Heart right ventricle (tissue), 16 donors: ENCODE measurements at regions not wholly inside any gene's neighbourhood (a gene's known extent, or its start where the extent isn't known, plus 50 kb on each side); places are given as distances from the start of the nearest gene placed in this dataset.

ENCODE experiments used
- ATAC-seq, 8 donors: fragments of 200-7000 bp; cut with Tn5 transposase; one replicate each; pipeline ENCODE4 v1.9.1; 2020; ENCODE audit warnings: mild to moderate bottlenecking in 8 of 8, moderate library complexity in 8 of 8, moderate number of reproducible peaks in 1 of 8
- DNase-seq, 2 donors: peaks; one replicate each; pipeline ENCODE4 v3.0.0-alpha.2; 2020
- H3K27ac ChIP-seq, 10 donors: fragments of 200-600 bp; sonication (generic) in 2 of 10; one replicate each; pipeline versions ENCODE4 v1.5.0 to v1.8.0; 2020 to 2022; ENCODE audit warnings: mild to moderate bottlenecking in 3 of 10
- H3K27me3 ChIP-seq, 7 donors: fragments of 200-600 bp; one replicate each; pipeline ENCODE4 v1.8.0; 2021 to 2022; ENCODE audit warnings: mild to moderate bottlenecking in 2 of 7
- H3K36me3 ChIP-seq, 9 donors: fragments of 200-600 bp; sonication (generic) in 1 of 9; one replicate each; pipeline versions ENCODE4 v1.5.0 to v1.8.0; 2020 to 2022; ENCODE audit warnings: mild to moderate bottlenecking in 2 of 9
- H3K4me1 ChIP-seq, 9 donors: fragments of 200-600 bp; sonication (generic) in 1 of 9; one replicate each; pipeline versions ENCODE4 v1.5.0 to v1.8.0; 2020 to 2022; ENCODE audit warnings: mild to moderate bottlenecking in 4 of 9
- H3K4me3 ChIP-seq, 10 donors: fragments of 200-600 bp; sonication (generic) in 2 of 10; one replicate each; pipeline versions ENCODE4 v1.5.0 to v1.8.0; 2020 to 2022; ENCODE audit warnings: mild to moderate bottlenecking in 7 of 10, moderate library complexity in 2 of 10
- H3K9me3 ChIP-seq, 11 donors: fragments of 200-600 bp in 10 of 11; sonication (generic) in 2 of 11; one replicate each; pipeline versions ENCODE4 v1.5.0 to v1.8.0; 2013 to 2022; ENCODE audit warnings: mild to moderate bottlenecking in 2 of 11, control low read depth in 1 of 11, moderate library complexity in 1 of 11
- WGBS, 2 donors: extraction: QIAGEN DNeasy Blood & Tissue Kit; methylation state at CpG; one replicate each; pipeline ENCODE4 v1.1.7; 2013; ENCODE audit warnings: inconsistent platforms in 1 of 2; 5-methylcytosine and 5-hydroxymethylcytosine counted together
- intact Hi-C, 10 donors: fragments of 100-400 bp; cut with DNase I; formaldehyde crosslinking; loops; one replicate each; pipeline versions ENCODE4 v1.11.1 to v1.14.2; 2022
- TF ChIP-seq, protein P1 (sequence below), 9 donors: fragments of 200-600 bp; sonication (generic) in 2 of 9; IDR thresholded peaks; one replicate each; pipeline versions ENCODE4 v1.5.0 to v1.8.0; 2021 to 2022; ENCODE audit warnings: antibody characterized with exemption in 9 of 9, mild to moderate bottlenecking in 5 of 9, moderate library complexity in 1 of 9
- donor health status: Arrhythmogenic right ventricular cardiomyopathy.
- donor health status: ischemic (EF 13 %, LVEDD 7.1; RV severe dilation, severe dysfunction).
- donor health status: healthy with polysubstance abuse.
- donor health status: DM: no; HTN: yes; CAD: no.
- donor health status: DM: no; HTN: no; CAD: no.
- donor health status: ischemic (EF 25% LVEDD 6.9; RV normal size, moderate dysfunction).
- donor health status: ischemic (EF 25% LVEDD 5.7; RV mildly dilated, moderate dysfunction).
- donor health status: healthy.
- donor health status: DM: yes; HTN: yes; CAD: no.
- donor health status: Ischemic cardiomyopathy.
- donor health status: ischemic (EF 35%, LVEDD 5.7; RV mildly dilated, moderate dysfunction).
- donor health status: nonischemic (EF 11% LVEDD 7.7; RV severe dilation, severe dysfunction).
- donor health status: DM: yes; HTN: yes; CAD: no.
- donor health status: PGD.
- donor health status: ischemic (EF 29% LVEDD 5.4; RV normal size, mild dysfunction).
- donor health status: nonischemic (EF 23%, LVEDD 6.1; RV moderate dilation, normal function).

DNA sequence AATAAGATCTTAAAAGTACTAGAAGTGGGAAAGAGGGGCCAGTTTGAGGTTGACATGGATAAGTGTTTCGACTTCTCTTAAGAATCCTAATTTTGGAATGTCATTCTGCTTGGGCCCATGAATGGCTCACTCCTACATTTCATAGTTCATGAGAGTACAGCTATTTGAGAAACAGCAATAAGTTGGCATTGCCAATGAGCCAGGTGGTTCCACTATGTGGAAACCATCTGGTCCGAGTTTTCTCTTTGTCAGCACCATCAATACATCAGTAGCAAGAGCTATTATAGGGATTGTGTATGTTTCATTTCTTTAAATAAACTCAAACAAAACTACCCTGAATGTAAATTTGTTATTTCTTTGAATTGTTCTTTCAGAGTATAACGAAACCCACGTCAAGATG, 78.1 kb upstream of the NEBL start:
- no peak overlapping the region for H3K4me3 ChIP-seq
- H3K4me1 ChIP-seq: peaks cover 0 to 26% (median 10%) of the 10 kb centered on the region in 9 donors
- no peak overlapping the region for H3K27ac ChIP-seq
- H3K36me3 ChIP-seq: no peaks in the 10 kb centered on the region
- DNase-seq: no peak
- no peak for ATAC-seq
- intact Hi-C loops: no loop called here
- peaks cover 0 to 3% (median 0%) of the 10 kb centered on the region in 11 donors for H3K9me3 ChIP-seq
- no peaks in the 10 kb centered on the region for H3K27me3 ChIP-seq
- 87 to 91% methylated on average over 4 of the region's 4 CpGs for WGBS, 2 donors
- TF ChIP-seq, protein P1, sequence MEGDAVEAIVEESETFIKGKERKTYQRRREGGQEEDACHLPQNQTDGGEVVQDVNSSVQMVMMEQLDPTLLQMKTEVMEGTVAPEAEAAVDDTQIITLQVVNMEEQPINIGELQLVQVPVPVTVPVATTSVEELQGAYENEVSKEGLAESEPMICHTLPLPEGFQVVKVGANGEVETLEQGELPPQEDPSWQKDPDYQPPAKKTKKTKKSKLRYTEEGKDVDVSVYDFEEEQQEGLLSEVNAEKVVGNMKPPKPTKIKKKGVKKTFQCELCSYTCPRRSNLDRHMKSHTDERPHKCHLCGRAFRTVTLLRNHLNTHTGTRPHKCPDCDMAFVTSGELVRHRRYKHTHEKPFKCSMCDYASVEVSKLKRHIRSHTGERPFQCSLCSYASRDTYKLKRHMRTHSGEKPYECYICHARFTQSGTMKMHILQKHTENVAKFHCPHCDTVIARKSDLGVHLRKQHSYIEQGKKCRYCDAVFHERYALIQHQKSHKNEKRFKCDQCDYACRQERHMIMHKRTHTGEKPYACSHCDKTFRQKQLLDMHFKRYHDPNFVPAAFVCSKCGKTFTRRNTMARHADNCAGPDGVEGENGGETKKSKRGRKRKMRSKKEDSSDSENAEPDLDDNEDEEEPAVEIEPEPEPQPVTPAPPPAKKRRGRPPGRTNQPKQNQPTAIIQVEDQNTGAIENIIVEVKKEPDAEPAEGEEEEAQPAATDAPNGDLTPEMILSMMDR (IDR thresholded peaks at IDR 0.05): no peak

DNA sequence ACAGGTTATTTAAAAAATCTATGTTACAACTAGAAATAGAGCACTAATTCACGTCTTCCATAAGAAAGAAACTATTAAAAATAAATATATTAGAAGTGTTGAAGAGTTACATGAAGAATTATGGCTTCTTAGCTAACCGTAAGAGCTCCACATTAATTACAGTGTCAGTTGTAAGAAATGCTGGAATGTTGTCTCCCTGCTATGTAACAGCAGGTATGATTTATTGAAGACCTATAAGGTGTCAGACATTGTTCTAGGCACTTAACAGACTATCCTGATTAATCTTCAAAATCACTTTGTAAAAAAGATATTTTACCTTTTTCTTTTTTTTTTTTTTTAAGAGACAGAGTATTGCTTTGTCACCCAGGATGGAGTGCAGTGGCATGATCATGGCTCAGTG, 75.8 kb upstream of the NEBL start:
- H3K4me1 ChIP-seq: peaks cover 0 to 12% (median 4%) of the 10 kb centered on the region in 9 donors
- intact Hi-C loops: no loop called here
- ATAC-seq (no peak), DNase-seq (no peak)
- no peaks in the 10 kb centered on the region for H3K27me3 ChIP-seq
- peaks cover 0 to 3% (median 0%) of the 10 kb centered on the region in 11 donors for H3K9me3 ChIP-seq
- H3K27ac ChIP-seq: no peak overlapping the region
- no peaks in the 10 kb centered on the region for H3K36me3 ChIP-seq
- TF ChIP-seq, protein P1 (IDR thresholded peaks at IDR 0.05): no peak
- H3K4me3 ChIP-seq: no peak overlapping the region
- 83 to 86% methylated on average over 2 of the region's 2 CpGs for WGBS, 2 donors

DNA sequence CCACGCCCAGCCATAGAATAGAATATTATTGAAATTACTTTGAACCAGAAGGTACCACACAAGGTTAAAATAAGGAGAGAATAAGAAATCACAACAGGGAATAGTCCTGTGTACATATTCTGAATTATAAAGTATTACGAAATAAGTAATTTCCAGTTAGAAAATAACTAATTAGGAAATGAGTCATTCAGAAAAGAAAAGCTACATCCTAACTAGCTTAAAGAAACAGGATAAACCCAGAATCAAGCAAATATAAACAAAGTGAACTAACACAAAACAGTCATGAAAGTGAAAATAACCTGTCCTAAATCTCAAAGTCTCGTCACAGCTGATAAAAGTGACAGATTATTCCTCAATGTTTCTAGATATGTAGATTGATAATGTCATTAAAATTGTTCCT, 74.8 kb upstream of the NEBL start:
- Histone ChIP-seq H3K27me3 (no peaks in the 10 kb centered on the region), H3K27ac (no peak overlapping the region), H3K4me3 (no peak overlapping the region), H3K9me3 (peaks cover 0 to 3% (median 0%) of the 10 kb centered on the region in 11 donors), H3K36me3 (no peaks in the 10 kb centered on the region), H3K4me1 (peaks cover 0 to 4% (median 0%) of the 10 kb centered on the region in 9 donors)
- ATAC-seq (no peak), DNase-seq (no peak)
- intact Hi-C loops: no loop called here
- TF ChIP-seq, protein P1 (IDR thresholded peaks at IDR 0.05): no peak
- 73 to 76% methylated on average over 3 of the region's 3 CpGs for WGBS, 2 donors

DNA sequence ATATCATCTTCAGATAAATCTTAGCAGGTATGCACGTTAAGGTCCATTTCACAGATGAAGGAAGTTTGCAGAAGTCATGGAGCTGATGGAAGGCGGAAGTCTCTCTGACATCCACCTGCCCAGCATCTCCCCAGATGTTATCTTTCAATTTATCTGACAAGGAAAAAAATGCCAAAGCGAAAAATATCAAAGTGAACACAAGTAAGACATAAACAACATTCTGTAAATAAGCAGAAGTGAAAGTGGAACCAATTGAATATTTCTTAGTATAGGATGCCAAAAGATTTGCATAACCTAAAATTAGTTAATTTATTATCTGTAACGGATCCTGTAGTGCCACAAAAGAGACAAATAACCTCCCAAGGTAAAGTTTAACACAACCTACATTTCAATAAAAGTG, 73.6 kb upstream of the NEBL start:
- Histone ChIP-seq H3K36me3 (no peaks in the 10 kb centered on the region), H3K27ac (no peak overlapping the region), H3K27me3 (no peaks in the 10 kb centered on the region), H3K4me3 (no peak overlapping the region), H3K9me3 (no peaks in the 10 kb centered on the region), H3K4me1 (peaks cover 0 to 4% (median 0%) of the 10 kb centered on the region in 9 donors)
- no peak for DNase-seq
- intact Hi-C loops: no loop called here
- no peak for ATAC-seq
- 73 to 76% methylated on average over 4 of the region's 4 CpGs for WGBS, 2 donors
- TF ChIP-seq, protein P1 (IDR thresholded peaks at IDR 0.05): no peak
